IPS-18c (cell line): ENCODE measurements at regions not wholly inside any gene's neighbourhood (a gene's known extent, or its start where the extent isn't known, plus 50 kb on each side); places are given as distances from the start of the nearest gene placed in this dataset.

Source experiments
- H3K4me3 ChIP-seq: 2 replicates; pipeline ENCODE4 v1.7.0; 2013; ENCODE audit warnings: low read depth, mild to moderate bottlenecking, low read length, moderate library complexity; ENCODE audit not compliant: insufficient read depth
- H3K9me3 ChIP-seq: one replicate; pipeline ENCODE4 v1.6.1; 2013; ENCODE audit warnings: mild to moderate bottlenecking, low read length, moderate library complexity; ENCODE audit not compliant: control insufficient read depth, insufficient read depth

- Histone ChIP-seq H3K9me3 (no peaks in the 10 kb centered on the region), H3K4me3 (no peak overlapping the region)
Observed at GRCh38 chr11:119484741-119485605, 62.0 kb upstream of the THY1 start.

- H3K4me3 ChIP-seq: no peak overlapping the region
- no peaks in the 10 kb centered on the region for H3K9me3 ChIP-seq
Observed at GRCh38 chr11:119483881-119484371, 61.0 kb upstream of the THY1 start.

GRCh38 chr11:119483341-119483880 lies 60.4 kb upstream of the THY1 start:
- Histone ChIP-seq H3K9me3 (no peaks in the 10 kb centered on the region), H3K4me3 (no peak overlapping the region)

DNA sequence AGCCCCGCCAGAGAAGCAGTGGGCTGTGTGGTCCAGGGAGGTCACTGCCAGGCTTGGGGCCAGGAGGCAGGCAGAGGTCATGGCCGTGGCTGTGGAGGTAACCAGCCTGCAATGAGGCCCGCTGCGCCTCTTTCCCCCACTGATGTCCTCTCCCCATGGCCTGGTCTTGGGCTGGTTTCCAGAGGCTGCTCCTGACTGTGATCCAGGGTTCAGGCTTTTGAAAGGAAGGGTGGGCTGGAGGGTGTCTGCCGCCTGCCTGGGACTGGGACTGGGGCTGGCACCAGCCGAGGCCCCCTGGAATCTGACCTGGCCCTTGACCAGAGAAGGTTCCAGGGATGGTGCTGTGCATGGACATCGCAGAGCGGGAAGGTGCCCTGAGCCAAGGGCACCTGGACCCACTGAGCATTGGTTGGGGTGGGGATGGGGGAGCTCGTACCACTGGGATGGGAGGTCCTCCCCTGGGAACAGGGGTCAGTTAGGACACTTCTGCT lies 59.6 kb upstream of the THY1 start:
- Histone ChIP-seq H3K4me3 (no peak overlapping the region), H3K9me3 (no peaks in the 10 kb centered on the region)

GRCh38 chr11:119481667-119482400 lies 58.9 kb upstream of the THY1 start:
- Histone ChIP-seq H3K4me3 (peak overlapping the region; percentile 34; the same call in 1 of the 2 replicates), H3K9me3 (no peaks in the 10 kb centered on the region)

DNA sequence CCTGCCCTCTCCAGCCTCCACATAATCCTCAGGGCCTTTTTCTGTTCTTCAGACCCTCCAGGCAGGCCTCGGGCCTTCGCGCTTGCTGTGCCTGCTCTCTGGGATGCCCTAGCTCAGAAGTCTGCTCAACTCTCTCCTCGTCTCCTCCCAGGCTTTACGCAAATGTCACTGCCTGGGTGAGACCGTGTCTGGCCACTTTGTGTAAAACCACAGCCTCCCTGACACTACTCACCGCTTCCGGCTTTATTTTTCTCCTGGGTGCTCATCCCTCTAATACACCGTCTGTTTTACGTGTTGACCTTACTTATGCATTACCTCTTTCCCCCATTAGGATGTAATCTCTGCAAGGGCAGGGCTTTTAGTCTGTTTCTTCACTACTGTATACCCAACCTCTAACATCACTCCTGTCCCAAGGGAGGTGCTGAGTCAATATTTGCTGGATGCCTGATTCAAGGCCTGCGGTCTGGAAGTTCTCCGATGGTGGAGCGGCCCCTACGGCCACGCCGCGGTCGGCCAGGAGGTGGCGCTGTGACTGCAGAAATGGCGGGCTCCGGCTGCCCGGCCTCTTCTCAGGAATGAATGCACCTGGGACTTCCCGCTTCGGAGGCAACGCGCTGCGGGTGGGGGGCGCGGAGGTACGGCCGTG lies 58.2 kb upstream of the THY1 start:
- Histone ChIP-seq H3K9me3 (no peaks in the 10 kb centered on the region), H3K4me3 (peak overlapping the region; percentile 34; the same call in 1 of the 2 replicates)

DNA sequence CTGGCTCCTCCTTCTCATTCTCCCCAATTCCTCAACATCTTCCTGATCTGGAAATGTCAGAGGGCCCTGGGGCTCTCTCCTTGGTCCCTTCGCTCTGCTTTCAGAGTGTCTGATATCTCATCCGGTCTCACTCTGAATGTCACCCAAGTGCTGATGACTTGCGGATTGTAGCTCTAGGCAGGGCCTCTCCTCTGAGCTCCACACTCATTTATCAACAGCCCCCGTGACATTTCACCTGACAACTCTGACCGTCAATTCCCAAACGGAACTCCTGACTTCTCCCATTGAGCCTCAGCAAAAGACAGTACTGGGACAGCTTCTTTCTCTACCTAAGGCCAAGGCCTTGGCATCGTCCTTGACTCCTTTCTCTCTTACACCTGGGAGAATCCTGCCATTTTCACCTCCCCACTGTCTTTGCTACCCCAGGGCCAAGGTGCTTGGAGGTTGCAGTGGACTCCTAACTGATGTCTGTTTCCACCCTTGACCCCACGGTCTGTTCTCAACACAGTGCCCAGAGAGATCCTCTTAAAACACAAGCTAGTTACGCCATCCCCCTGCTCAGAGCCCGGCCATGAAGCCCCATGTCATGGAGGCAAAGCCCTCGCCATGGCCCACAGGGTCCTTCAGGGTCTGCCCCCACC lies 57.5 kb upstream of the THY1 start:
- H3K9me3 ChIP-seq: no peaks in the 10 kb centered on the region
- no peak overlapping the region for H3K4me3 ChIP-seq

- no peak overlapping the region for H3K4me3 ChIP-seq
- H3K9me3 ChIP-seq: no peaks in the 10 kb centered on the region
Observed at GRCh38 chr11:119479685-119480275, 56.8 kb upstream of the THY1 start.

- Histone ChIP-seq H3K4me3 (no peak overlapping the region), H3K9me3 (no peaks in the 10 kb centered on the region)
Observed at GRCh38 chr11:119478711-119479285, 55.8 kb upstream of the THY1 start.

DNA sequence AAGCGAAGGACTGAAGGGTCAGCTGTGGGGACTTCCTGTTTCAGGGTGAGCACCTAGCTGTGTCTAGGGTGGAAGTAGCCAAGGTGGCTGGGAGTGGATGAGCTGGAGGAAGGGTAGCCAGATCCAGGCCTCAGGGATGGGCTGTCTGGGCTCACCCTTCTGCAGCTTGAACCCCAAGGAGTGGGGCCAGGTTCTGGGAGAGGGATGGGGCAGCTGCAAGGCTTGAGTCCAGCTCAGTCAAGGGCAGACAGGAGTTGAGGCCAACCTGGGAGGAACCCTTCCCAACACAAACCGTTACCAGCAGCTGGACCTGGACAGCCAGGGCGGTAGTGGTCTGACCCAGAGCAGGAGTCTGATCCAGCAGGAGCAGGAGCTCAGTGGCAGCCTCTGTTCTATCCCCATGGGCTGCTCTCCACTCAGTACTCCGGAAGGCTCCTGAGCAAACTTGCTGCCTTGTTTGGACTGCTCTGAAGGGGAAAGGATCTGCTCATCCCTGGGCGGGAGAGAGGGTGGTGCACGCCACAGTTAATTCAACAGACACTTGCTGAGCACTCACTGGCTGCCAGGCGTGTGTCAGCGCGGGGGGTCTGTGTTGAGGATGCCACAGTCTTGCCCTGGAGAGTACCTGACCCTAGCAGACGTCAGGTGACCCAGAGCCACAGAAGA lies 53.8 kb upstream of the THY1 start:
- Histone ChIP-seq H3K4me3 (no peak overlapping the region), H3K9me3 (no peaks in the 10 kb centered on the region)

GRCh38 chr11:119476038-119476437 lies 53.1 kb upstream of the THY1 start:
- no peaks in the 10 kb centered on the region for H3K9me3 ChIP-seq
- H3K4me3 ChIP-seq: no peak overlapping the region

DNA sequence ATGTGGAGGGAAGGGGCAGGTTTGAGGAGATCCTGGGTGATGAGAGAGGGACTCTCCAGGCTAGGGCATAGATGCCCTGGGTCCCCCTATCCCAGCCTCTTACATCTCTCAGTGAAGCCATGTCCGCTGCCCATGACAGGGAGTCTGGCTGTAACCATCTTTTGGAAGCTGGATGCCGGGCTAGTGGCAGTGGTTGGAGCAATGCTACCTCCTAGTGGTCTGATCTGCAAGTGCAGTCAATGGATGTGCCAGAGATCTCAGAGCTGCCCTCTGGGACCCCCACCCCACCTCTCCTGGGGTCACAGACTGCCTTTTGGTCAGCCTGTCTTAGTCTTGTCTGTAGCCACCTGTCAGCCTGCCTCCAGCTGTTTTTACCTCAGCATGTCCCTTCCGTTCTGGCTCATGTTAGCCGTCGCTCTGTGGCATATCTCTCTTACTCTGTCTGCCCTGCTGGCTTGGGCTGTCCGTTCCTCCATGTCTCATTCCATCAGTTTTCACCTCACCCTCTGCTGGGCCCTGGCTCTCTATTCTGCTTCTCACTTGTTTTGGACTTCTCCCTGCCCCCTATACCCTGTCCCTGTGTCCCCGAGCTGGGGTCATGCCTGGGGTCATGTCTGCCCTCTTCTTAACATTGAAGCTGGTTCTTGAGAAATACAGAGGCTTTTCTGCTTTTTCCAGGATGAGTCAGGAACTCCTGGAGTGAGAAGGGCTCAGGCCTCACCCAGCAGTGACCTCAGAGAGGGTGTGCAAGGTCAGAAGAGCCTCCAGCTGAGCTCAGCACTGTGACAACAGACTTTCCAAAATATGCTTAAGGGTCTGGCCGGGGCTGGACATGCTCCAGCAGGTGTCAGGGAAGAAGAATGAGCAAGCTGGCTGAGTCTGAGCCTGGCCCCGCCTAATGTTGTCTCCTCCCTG lies 52.0 kb upstream of the THY1 start:
- Histone ChIP-seq H3K4me3 (no peak overlapping the region), H3K9me3 (no peaks in the 10 kb centered on the region)

DNA sequence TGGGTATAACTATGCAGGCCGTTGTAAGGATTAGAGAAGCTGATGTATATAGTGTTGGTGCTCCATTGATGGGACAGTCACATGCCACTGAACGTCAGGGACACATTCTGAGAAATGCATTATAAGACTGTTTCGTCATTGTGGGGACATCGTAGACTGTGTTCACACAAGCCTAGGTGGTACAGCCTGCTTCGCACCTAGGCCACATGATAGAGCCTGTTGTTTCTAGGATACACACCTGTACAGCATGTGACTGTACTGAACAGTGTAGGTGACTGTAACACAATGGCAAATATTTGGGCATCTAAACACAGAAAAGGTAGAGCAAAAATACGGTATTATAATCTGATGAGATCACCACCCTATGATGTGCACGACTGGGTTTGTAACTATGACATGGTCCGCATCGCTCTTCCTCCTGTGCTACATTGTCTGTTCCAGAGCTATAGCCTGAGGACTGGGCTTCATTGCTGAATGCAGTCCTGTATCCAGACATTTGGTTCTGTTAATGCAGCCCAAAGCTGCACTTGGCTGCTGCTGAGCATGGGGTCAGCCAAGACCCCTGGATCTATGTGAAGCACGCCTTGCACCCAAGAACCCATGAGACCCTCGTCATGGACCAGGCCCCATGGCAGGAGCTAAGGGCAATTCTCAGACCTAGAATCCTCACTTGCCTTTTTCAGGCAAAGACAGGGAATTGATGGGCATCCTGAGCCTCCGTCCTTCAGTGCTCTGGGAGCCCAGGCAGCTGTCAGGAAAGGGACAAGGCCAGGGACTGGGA lies 51.1 kb upstream of the THY1 start:
- Histone ChIP-seq H3K4me3 (no peak overlapping the region), H3K9me3 (no peaks in the 10 kb centered on the region)

GRCh38 chr11:119473226-119473625 lies 50.3 kb upstream of the THY1 start:
- Histone ChIP-seq H3K4me3 (no peak overlapping the region), H3K9me3 (no peaks in the 10 kb centered on the region)
